Muscle of leg (tissue), 3 donors: ENCODE measurements at regions not wholly inside any gene's neighbourhood (a gene's known extent, or its start where the extent isn't known, plus 50 kb on each side); places are given as distances from the start of the nearest gene placed in this dataset.

Experiments used
- DNase-seq: peaks from one replicate; pipeline ENCODE4 v3.0.0; 2013
- H3K27ac ChIP-seq: one replicate; pipeline ENCODE4 v1.5.1; 2013; ENCODE audit warnings: mild to moderate bottlenecking, low read length, control low read depth
- H3K27me3 ChIP-seq: one replicate; pipeline ENCODE4 v1.6.1; 2013; ENCODE audit warnings: low read length; ENCODE audit not compliant: control insufficient read depth, insufficient read depth
- H3K36me3 ChIP-seq: one replicate; pipeline ENCODE4 v1.6.1; 2013; ENCODE audit warnings: low read length; ENCODE audit not compliant: control insufficient read depth, insufficient read depth
- H3K4me1 ChIP-seq: one replicate; pipeline ENCODE4 v1.6.1; 2013; ENCODE audit warnings: low read length; ENCODE audit not compliant: control insufficient read depth, insufficient read depth
- H3K4me3 ChIP-seq: one replicate; pipeline ENCODE4 v1.5.1; 2013; ENCODE audit warnings: low read length, control low read depth
- H3K9me3 ChIP-seq: replicated peaks from 2 replicates; pipeline ENCODE4 v1.6.1; 2013; ENCODE audit warnings: low read depth, low read length; ENCODE audit not compliant: control insufficient read depth
- WGBS: methylation state at CpG from one replicate; pipeline ENCODE4 v1.1.5; 2013; ENCODE audit warnings: missing lambda C conversion rate; ENCODE audit not compliant: insufficient coverage; 5-methylcytosine and 5-hydroxymethylcytosine counted together

- no peak overlapping the region for H3K27ac ChIP-seq
- no peaks in the 10 kb centered on the region for H3K36me3 ChIP-seq
- peaks cover 5% of the 10 kb centered on the region for H3K9me3 ChIP-seq
- H3K27me3 ChIP-seq, result peaks cover 2% of the 10 kb centered on the region
- H3K4me3 ChIP-seq, result no peak overlapping the region
- 51% methylated on average over 3 of the region's 3 CpGs for WGBS
- no peak for DNase-seq
- peaks cover 10% of the 10 kb centered on the region for H3K4me1 ChIP-seq
Measured at GRCh38 chr16:54438469-54438868, 151.9 kb upstream of the IRX3 start.

GRCh38 chr16:54437921-54438320 is 151.3 kb upstream of the IRX3 start:
- 67% methylated on average over 3 of the region's 4 CpGs for WGBS
- DNase-seq, result no peak
- peaks cover 2% of the 10 kb centered on the region for H3K27me3 ChIP-seq
- H3K4me1 ChIP-seq, result peaks cover 13% of the 10 kb centered on the region
- no peaks in the 10 kb centered on the region for H3K36me3 ChIP-seq
- no peak overlapping the region for H3K27ac ChIP-seq
- H3K9me3 ChIP-seq, result peaks cover under 1% of the 10 kb centered on the region
- H3K4me3 ChIP-seq, result no peak overlapping the region

GRCh38 chr16:54437401-54437800 is 150.8 kb upstream of the IRX3 start:
- peaks cover 18% of the 10 kb centered on the region for H3K4me1 ChIP-seq
- 21% methylated on average over 11 of the region's 11 CpGs for WGBS
- peak; percentile 41 for DNase-seq

GRCh38 chr16:54436346-54436745 is 149.8 kb upstream of the IRX3 start:
- H3K27me3 ChIP-seq, result peaks cover 13% of the 10 kb centered on the region
- no peak overlapping the region for H3K27ac ChIP-seq
- DNase-seq, result no peak
- WGBS, result 85% methylated on average over 4 of the region's 7 CpGs
- H3K4me3 ChIP-seq, result no peak overlapping the region
- no peaks in the 10 kb centered on the region for H3K9me3 ChIP-seq
- H3K36me3 ChIP-seq, result no peaks in the 10 kb centered on the region
- peaks cover 24% of the 10 kb centered on the region for H3K4me1 ChIP-seq

More at GRCh38 chr16:54437401-54437800, 150.8 kb upstream of the IRX3 start:
- Histone ChIP-seq H3K27me3 (peaks cover 7% of the 10 kb centered on the region), H3K27ac (peak overlapping the region; percentile 35), H3K4me3 (no peak overlapping the region), H3K9me3 (no peaks in the 10 kb centered on the region), H3K36me3 (no peaks in the 10 kb centered on the region)

GRCh38 chr16:54434859-54435258 is 148.3 kb upstream of the IRX3 start:
- DNase-seq, result no peak
- Histone ChIP-seq H3K36me3 (no peaks in the 10 kb centered on the region), H3K27me3 (peaks cover 25% of the 10 kb centered on the region), H3K4me1 (peaks cover 24% of the 10 kb centered on the region), H3K9me3 (peaks cover 4% of the 10 kb centered on the region), H3K27ac (no peak overlapping the region), H3K4me3 (no peak overlapping the region)
- WGBS, result no CpG with 5 or more reads among the region's 1 CpG

GRCh38 chr16:54432897-54433229 is 146.3 kb upstream of the IRX3 start:
- Histone ChIP-seq H3K36me3 (no peaks in the 10 kb centered on the region), H3K27ac (no peak overlapping the region), H3K9me3 (peaks cover 4% of the 10 kb centered on the region), H3K4me1 (peaks cover 23% of the 10 kb centered on the region), H3K27me3 (peaks cover 30% of the 10 kb centered on the region), H3K4me3 (no peak overlapping the region)
- DNase-seq, result no peak
- WGBS, result 80% methylated on average over 1 of the region's 6 CpGs

- WGBS, result 49% methylated on average over 14 of the region's 23 CpGs
- peak; percentile 78 for DNase-seq
- Histone ChIP-seq H3K27ac (peak overlapping the region; percentile 44), H3K36me3 (no peaks in the 10 kb centered on the region), H3K4me1 (peaks cover 17% of the 10 kb centered on the region), H3K9me3 (peaks cover 4% of the 10 kb centered on the region), H3K4me3 (no peak overlapping the region), H3K27me3 (peaks cover 27% of the 10 kb centered on the region)
Measured at GRCh38 chr16:54431997-54432896, 145.7 kb upstream of the IRX3 start.

GRCh38 chr16:54431041-54431996 is 144.7 kb upstream of the IRX3 start:
- Histone ChIP-seq H3K9me3 (peaks cover 4% of the 10 kb centered on the region), H3K4me1 (peaks cover 13% of the 10 kb centered on the region), H3K27me3 (peaks cover 27% of the 10 kb centered on the region), H3K27ac (no peak overlapping the region), H3K36me3 (no peaks in the 10 kb centered on the region), H3K4me3 (no peak overlapping the region)
- WGBS, result 42% methylated on average over 10 of the region's 13 CpGs
- DNase-seq, result no peak

GRCh38 chr16:54430491-54431030 is 144.0 kb upstream of the IRX3 start:
- H3K36me3 ChIP-seq, result no peaks in the 10 kb centered on the region
- DNase-seq, result no peak
- H3K4me1 ChIP-seq, result peaks cover 13% of the 10 kb centered on the region
- H3K27me3 ChIP-seq, result peaks cover 30% of the 10 kb centered on the region
- H3K27ac ChIP-seq, result no peak overlapping the region
- WGBS, result 30% methylated on average over 10 of the region's 15 CpGs
- H3K4me3 ChIP-seq, result no peak overlapping the region
- peaks cover 4% of the 10 kb centered on the region for H3K9me3 ChIP-seq

GRCh38 chr16:54429029-54429428 is 142.4 kb upstream of the IRX3 start:
- Histone ChIP-seq H3K4me1 (peaks cover 13% of the 10 kb centered on the region), H3K9me3 (peaks cover 4% of the 10 kb centered on the region), H3K27ac (no peak overlapping the region), H3K27me3 (peaks cover 30% of the 10 kb centered on the region), H3K36me3 (no peaks in the 10 kb centered on the region), H3K4me3 (no peak overlapping the region)
- DNase-seq, result no peak
- WGBS, result 89% methylated on average over 3 of the region's 4 CpGs
